ENCODE measurements at regions not wholly inside any gene's neighbourhood (a gene's known extent, or its start where the extent isn't known, plus 50 kb on each side); places are given as distances from the start of the nearest gene placed in this dataset.
A peak's percentile ranks its signal among the peaks of the same experiment; 100 is the strongest.

DNA sequence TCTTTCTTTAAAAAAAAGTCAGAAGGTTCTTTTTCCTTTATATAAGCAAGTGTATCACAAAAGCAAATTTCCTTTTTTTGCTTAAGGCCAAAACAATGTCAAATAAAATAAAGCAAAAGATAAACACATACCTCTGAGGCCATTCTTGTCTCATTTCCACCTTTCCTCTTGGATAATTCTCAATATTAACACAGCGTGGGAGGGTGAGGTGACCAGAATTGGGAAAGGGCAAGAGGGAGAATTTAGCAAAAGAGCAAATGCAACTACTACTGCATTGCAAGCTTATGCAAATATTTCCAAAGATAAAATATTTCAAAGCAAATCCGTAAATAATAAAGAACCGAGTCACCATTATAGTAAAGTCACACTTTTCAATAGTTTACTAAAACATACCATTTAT, 153.4 kb upstream of the PSMD7 start:
- DNase-seq (ENCODE audit: low spot score) (no peak), FAIRE-seq (no peak), ATAC-seq (no peak)
- no peak overlapping the region for H3K27ac ChIP-seq (ENCODE audit: extremely low read length, insufficient read depth, low read length)
- CTCF ChIA-PET (ENCODE audit: low intra/inter-chr PET ratio, low total read pairs): no interaction called here
- H3K27me3 ChIP-seq (ENCODE audit: control insufficient read depth in 1 of 2, insufficient read depth in 2 of 2, low read length in 2 of 2): no peaks in the 10 kb centered on the region; a peak in 1 of 5 replicates
- no peak overlapping the region for H3K9ac ChIP-seq (ENCODE audit: insufficient read depth, low read depth, low read length)
- H3K4me3 ChIP-seq (replicated peaks in 1 of 3; ENCODE audit: insufficient read depth in 1 of 3, low read depth in 2 of 3, low read length in 3 of 3): no peak overlapping the region
- H3K4me2 ChIP-seq (ENCODE audit: low read depth, low read length): no peak overlapping the region
- BruUV-seq (replicated peaks): no TSS peak
- no peaks in the 10 kb centered on the region for H4K20me1 ChIP-seq (ENCODE audit: insufficient read depth, low read length)
- intact Hi-C loops (cut with micrococcal nuclease; ENCODE audit: unreplicated experiment): no loop called here
- TF ChIP-seq ZBTB34 (CRISPR knock-in tag; IDR thresholded peaks at IDR 0.05) (no peak), ZNF496 (CRISPR knock-in tag; IDR thresholded peaks at IDR 0.05; ENCODE audit: insufficient replicate concordance) (no peak), ZNF556 (CRISPR knock-in tag; IDR thresholded peaks at IDR 0.05; ENCODE audit: borderline replicate concordance) (no peak)
- TF ChIP-seq, protein P1, sequence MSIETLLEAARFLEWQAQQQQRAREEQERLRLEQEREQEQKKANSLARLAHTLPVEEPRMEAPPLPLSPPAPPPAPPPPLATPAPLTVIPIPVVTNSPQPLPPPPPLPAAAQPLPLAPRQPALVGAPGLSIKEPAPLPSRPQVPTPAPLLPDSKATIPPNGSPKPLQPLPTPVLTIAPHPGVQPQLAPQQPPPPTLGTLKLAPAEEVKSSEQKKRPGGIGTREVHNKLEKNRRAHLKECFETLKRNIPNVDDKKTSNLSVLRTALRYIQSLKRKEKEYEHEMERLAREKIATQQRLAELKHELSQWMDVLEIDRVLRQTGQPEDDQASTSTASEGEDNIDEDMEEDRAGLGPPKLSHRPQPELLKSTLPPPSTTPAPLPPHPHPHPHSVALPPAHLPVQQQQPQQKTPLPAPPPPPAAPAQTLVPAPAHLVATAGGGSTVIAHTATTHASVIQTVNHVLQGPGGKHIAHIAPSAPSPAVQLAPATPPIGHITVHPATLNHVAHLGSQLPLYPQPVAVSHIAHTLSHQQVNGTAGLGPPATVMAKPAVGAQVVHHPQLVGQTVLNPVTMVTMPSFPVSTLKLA (IDR thresholded peaks at IDR 0.05): no peak
- H3K4me1 ChIP-seq (ENCODE audit: insufficient read depth, low read length): no peaks in the 10 kb centered on the region
- no peaks in the 10 kb centered on the region for H3K9me3 ChIP-seq (ENCODE audit: low read length)
- H3K79me2 ChIP-seq (ENCODE audit: insufficient read depth, low read length): no peaks in the 10 kb centered on the region
- H2AFZ ChIP-seq (ENCODE audit: low read length): no peak overlapping the region
- H3K36me3 ChIP-seq (replicated peaks in 1 of 2; ENCODE audit: control insufficient read depth in 1 of 2, insufficient read depth in 2 of 2, low read length in 2 of 2): no peaks in the 10 kb centered on the region
- 1% methylated on average over 3 of the region's 3 CpGs for WGBS (ENCODE audit: low lambda C conversion rate)
- in situ Hi-C loops (cut with HindIII; ENCODE audit: extremely low pct_ligation_motif_present, low pct_unique_long_range_greater_than_20kb): no loop called here
- POLR2A ChIA-PET: no interaction called here

- no peaks in the 10 kb centered on the region for H3K79me2 ChIP-seq (ENCODE audit: insufficient read depth, low read length)
- no peaks in the 10 kb centered on the region for H3K36me3 ChIP-seq (replicated peaks in 1 of 2; ENCODE audit: control insufficient read depth in 1 of 2, insufficient read depth in 2 of 2, low read length in 2 of 2)
- ChIA-PET CTCF (ENCODE audit: low intra/inter-chr PET ratio, low total read pairs) (no interaction called here), POLR2A (no interaction called here)
- no TSS peak for BruUV-seq (replicated peaks)
- intact Hi-C loops (cut with micrococcal nuclease; ENCODE audit: unreplicated experiment): no loop called here
- no peak overlapping the region for H3K4me2 ChIP-seq (ENCODE audit: low read depth, low read length)
- no peaks in the 10 kb centered on the region; a peak in 1 of 5 replicates for H3K27me3 ChIP-seq (ENCODE audit: control insufficient read depth in 1 of 2, insufficient read depth in 2 of 2, low read length in 2 of 2)
- no peak for ATAC-seq
- H3K9me3 ChIP-seq (ENCODE audit: low read length): no peaks in the 10 kb centered on the region
- no peak overlapping the region for H2AFZ ChIP-seq (ENCODE audit: low read length)
- H3K27ac ChIP-seq (ENCODE audit: extremely low read length, insufficient read depth, low read length): no peak overlapping the region
- WGBS (ENCODE audit: low lambda C conversion rate): 51% methylated on average over 3 of the region's 3 CpGs
- H3K4me1 ChIP-seq (ENCODE audit: insufficient read depth, low read length): no peaks in the 10 kb centered on the region
- H3K9ac ChIP-seq (ENCODE audit: insufficient read depth, low read depth, low read length): no peak overlapping the region
- H4K20me1 ChIP-seq (ENCODE audit: insufficient read depth, low read length): no peaks in the 10 kb centered on the region
- no peak for FAIRE-seq
- no peak overlapping the region for H3K4me3 ChIP-seq (replicated peaks in 1 of 3; ENCODE audit: insufficient read depth in 1 of 3, low read depth in 2 of 3, low read length in 3 of 3)
- in situ Hi-C loops (cut with HindIII; ENCODE audit: extremely low pct_ligation_motif_present, low pct_unique_long_range_greater_than_20kb): no loop called here
- no peak for DNase-seq (ENCODE audit: low spot score)
- TF ChIP-seq MAFK (conservative IDR thresholded peaks at IDR 0.05 in 1 of 2, IDR thresholded peaks at IDR 0.05 in 1 of 2; ENCODE audit: low read length in 2 of 2): peak; percentile 73 to 76
- TF ChIP-seq HNRNPUL1 (IDR thresholded peaks at IDR 0.05; ENCODE audit: low read depth, low read length): no peak
- TF ChIP-seq NFE2 (CRISPR knock-in tag; IDR thresholded peaks at IDR 0.05): no peak
- TF ChIP-seq ZSCAN30 (CRISPR knock-in tag; IDR thresholded peaks at IDR 0.05): no peak
Observed at GRCh38 chr16:74141015-74141414, 155.6 kb upstream of the PSMD7 start.

Measured in HepG2 (cell line).